ENCODE measurements at regions not wholly inside any gene's neighbourhood (a gene's known extent, or its start where the extent isn't known, plus 50 kb on each side); places are given as distances from the start of the nearest gene placed in this dataset.

GRCh38 chr1:83115785-83116184, 883.1 kb downstream of the TTLL7 start:
- TF ChIP-seq CTCF (IDR thresholded peaks at IDR 0.05; ENCODE audit: borderline replicate concordance, control extremely low read depth, extremely low read depth, insufficient read depth, missing control alignments) = no peak
- DNase-seq (ENCODE audit: low spot score) = no peak
- in situ Hi-C loops (cut with MboI; ENCODE audit: low sequenced_read_pairs, unreplicated experiment) = no loop called here

- in situ Hi-C loops (cut with MboI; ENCODE audit: low sequenced_read_pairs, unreplicated experiment) = no loop called here
- no peak for TF ChIP-seq CTCF (IDR thresholded peaks at IDR 0.05; ENCODE audit: borderline replicate concordance, control extremely low read depth, extremely low read depth, insufficient read depth, missing control alignments)
- DNase-seq (ENCODE audit: low spot score) = no peak
Measured at GRCh38 chr1:83114136-83114834, 884.6 kb downstream of the TTLL7 start.

- no peak for DNase-seq (ENCODE audit: low spot score)
- in situ Hi-C loops (cut with MboI; ENCODE audit: low sequenced_read_pairs, unreplicated experiment) = no loop called here
- TF ChIP-seq CTCF (IDR thresholded peaks at IDR 0.05; ENCODE audit: borderline replicate concordance, control extremely low read depth, extremely low read depth, insufficient read depth, missing control alignments) = no peak
Measured at GRCh38 chr1:83113652-83114051, 885.3 kb downstream of the TTLL7 start.

GRCh38 chr1:83112248-83112885, 886.6 kb downstream of the TTLL7 start:
- in situ Hi-C loops (cut with MboI; ENCODE audit: low sequenced_read_pairs, unreplicated experiment) = no loop called here

GRCh38 chr1:83110156-83110555, 888.8 kb downstream of the TTLL7 start:
- TF ChIP-seq CTCF (IDR thresholded peaks at IDR 0.05; ENCODE audit: borderline replicate concordance, control extremely low read depth, extremely low read depth, insufficient read depth, missing control alignments) = no peak
- no peak for DNase-seq (ENCODE audit: low spot score)
- in situ Hi-C loops (cut with MboI; ENCODE audit: low sequenced_read_pairs, unreplicated experiment) = no loop called here

More at GRCh38 chr1:83112248-83112885, 886.6 kb downstream of the TTLL7 start:
- TF ChIP-seq CTCF (IDR thresholded peaks at IDR 0.05; ENCODE audit: borderline replicate concordance, control extremely low read depth, extremely low read depth, insufficient read depth, missing control alignments) = no peak
- no peak for DNase-seq (ENCODE audit: low spot score)

- in situ Hi-C loops (cut with MboI; ENCODE audit: low sequenced_read_pairs, unreplicated experiment) = no loop called here
- no peak for DNase-seq (ENCODE audit: low spot score)
- no peak for TF ChIP-seq CTCF (IDR thresholded peaks at IDR 0.05; ENCODE audit: borderline replicate concordance, control extremely low read depth, extremely low read depth, insufficient read depth, missing control alignments)
Measured at GRCh38 chr1:83109692-83110091, 889.2 kb downstream of the TTLL7 start.
